ENCODE measurements at regions not wholly inside any gene's neighbourhood (a gene's known extent, or its start where the extent isn't known, plus 50 kb on each side); places are given as distances from the start of the nearest gene placed in this dataset.
"Not testable (repeated sequence)": the region's sequence is repeated elsewhere in the genome, so short reads cannot be mapped to it uniquely, and the experiment has no call there.

DNA sequence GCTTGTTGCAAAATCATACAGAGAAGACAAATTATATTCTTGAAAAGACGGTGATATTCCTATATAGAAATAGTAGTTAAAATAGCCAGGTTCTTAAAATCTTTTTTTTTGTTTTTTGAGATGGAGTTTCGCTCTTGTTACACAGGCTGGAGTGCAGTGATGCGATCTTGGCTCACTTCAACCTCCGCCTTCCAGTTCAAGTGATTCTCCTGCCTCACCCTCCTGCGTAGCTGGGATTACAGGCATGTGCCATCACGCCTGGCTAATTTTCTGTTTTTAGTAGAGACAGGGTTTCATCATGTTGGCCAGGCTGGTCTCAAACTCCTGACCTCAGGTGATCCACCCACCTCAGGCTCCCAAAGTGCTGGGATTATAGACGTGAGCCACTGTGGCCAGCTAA, 257.9 kb upstream of the CELF2 start:
- SMC1A ChIA-PET (ENCODE audit: uncharacterized antibody, unreplicated experiment) = not testable (repeated sequence)

GRCh38 chr10:10765017-10765416, 252.7 kb upstream of the CELF2 start:
- no TSS peak for BruUV-seq (replicated peaks)
- Histone ChIP-seq H3K9ac (ENCODE audit: control insufficient read depth, insufficient read depth, low read length) (no peak overlapping the region), H3K9me3 (replicated peaks; ENCODE audit: control insufficient read depth, insufficient read depth, low read length) (no peaks in the 10 kb centered on the region), H3K79me2 (ENCODE audit: control insufficient read depth, insufficient read depth, low read length) (no peaks in the 10 kb centered on the region), H3K27ac (ENCODE audit: control insufficient read depth, insufficient read depth) (no peak overlapping the region), H3K4me2 (ENCODE audit: control insufficient read depth, insufficient read depth) (no peak overlapping the region), H3K4me3 (no peak overlapping the region), H3K4me1 (ENCODE audit: control insufficient read depth, insufficient read depth, low read length) (no peaks in the 10 kb centered on the region), H3K27me3 (replicated peaks in 1 of 2; ENCODE audit: control insufficient read depth in 2 of 2, insufficient read depth in 2 of 2, low read length in 1 of 2) (no peaks in the 10 kb centered on the region), H2AFZ (ENCODE audit: control insufficient read depth, low read depth, low read length) (no peak overlapping the region), H4K20me1 (ENCODE audit: control insufficient read depth, insufficient read depth) (no peaks in the 10 kb centered on the region), H3K36me3 (ENCODE audit: control insufficient read depth in 2 of 2, insufficient read depth in 2 of 2, low read length in 1 of 2) (no peaks in the 10 kb centered on the region)
- in situ Hi-C loops (cut with MboI) = no loop called here
- 16% methylated on average over 7 of the region's 7 CpGs for WGBS (ENCODE audit: insufficient coverage, insufficient replicate concordance, low lambda C conversion rate, missing lambda C conversion rate)
- TF ChIP-seq CBX3 (IDR thresholded peaks at IDR 0.05; ENCODE audit: borderline replicate concordance, low read depth) = no peak
- TF ChIP-seq IRF3 (IDR thresholded peaks at IDR 0.05) = no peak
- no peak for TF ChIP-seq DPF2 (IDR thresholded peaks at IDR 0.05)
- no peak for TF ChIP-seq SMAD1 (IDR thresholded peaks at IDR 0.05; ENCODE audit: low read depth, partially characterized antibody)
- TF ChIP-seq STAT3 (IDR thresholded peaks at IDR 0.05; ENCODE audit: low read depth, low read length) = no peak
- no peak for TF ChIP-seq ZBTB11 (CRISPR knock-in tag; IDR thresholded peaks at IDR 0.05)
- no peak for TF ChIP-seq IRF4 (IDR thresholded peaks at IDR 0.05; ENCODE audit: low read depth, low read length)
- TF ChIP-seq KAT2A (conservative IDR thresholded peaks at IDR 0.05; ENCODE audit: control insufficient read depth, low read depth, low read length) = no peak
- TF ChIP-seq NR2C1 (IDR thresholded peaks at IDR 0.05) = no peak
- no peak for TF ChIP-seq BMI1 (IDR thresholded peaks at IDR 0.05; ENCODE audit: borderline replicate concordance)
- DNase-seq (ENCODE audit: low read depth, low spot score) (no peak), ATAC-seq (no peak), FAIRE-seq (no peak)
- POLR2A ChIA-PET = interaction anchor here (0.6 kb wide), 1 partner anchor 222 kb away, joined by 3 read pairs; no protein-coding TSS in a partner anchor
- CTCF ChIA-PET = no interaction called here
- RAD21 ChIA-PET (ENCODE audit: unreplicated experiment) = no interaction called here
- SMC1A ChIA-PET (ENCODE audit: uncharacterized antibody, unreplicated experiment) = no interaction called here
- intact Hi-C loops (cut with micrococcal nuclease; ENCODE audit: unreplicated experiment) = no loop called here

More for the DNA sequence above, 257.9 kb upstream of the CELF2 start:
- 26% methylated on average over 7 of the region's 7 CpGs for WGBS (ENCODE audit: insufficient coverage, insufficient replicate concordance, low lambda C conversion rate, missing lambda C conversion rate)
- H4K20me1 ChIP-seq (ENCODE audit: control insufficient read depth, insufficient read depth); CTCF ChIA-PET; H3K4me1 ChIP-seq (ENCODE audit: control insufficient read depth, insufficient read depth, low read length); H3K36me3 ChIP-seq (ENCODE audit: control insufficient read depth in 2 of 2, insufficient read depth in 2 of 2, low read length in 1 of 2); intact Hi-C loops (cut with micrococcal nuclease; ENCODE audit: unreplicated experiment); POLR2A ChIA-PET; H2AFZ ChIP-seq (ENCODE audit: control insufficient read depth, low read depth, low read length); in situ Hi-C loops (cut with MboI); BruUV-seq (replicated peaks); H3K27me3 ChIP-seq (replicated peaks in 1 of 2; ENCODE audit: control insufficient read depth in 2 of 2, insufficient read depth in 2 of 2, low read length in 1 of 2); H3K79me2 ChIP-seq (ENCODE audit: control insufficient read depth, insufficient read depth, low read length); H3K4me3 ChIP-seq; H3K9me3 ChIP-seq (replicated peaks; ENCODE audit: control insufficient read depth, insufficient read depth, low read length); FAIRE-seq; H3K4me2 ChIP-seq (ENCODE audit: control insufficient read depth, insufficient read depth); RAD21 ChIA-PET (ENCODE audit: unreplicated experiment); H3K9ac ChIP-seq (ENCODE audit: control insufficient read depth, insufficient read depth, low read length); H3K27ac ChIP-seq (ENCODE audit: control insufficient read depth, insufficient read depth); ATAC-seq; DNase-seq (ENCODE audit: low read depth, low spot score): not testable (repeated sequence)
